Stomach (tissue), 8 donors: ENCODE measurements at regions not wholly inside any gene's neighbourhood (a gene's known extent, or its start where the extent isn't known, plus 50 kb on each side); places are given as distances from the start of the nearest gene placed in this dataset.

Experiments
- DNase-seq, 2 donors: peaks; one replicate each; pipeline versions ENCODE4 v3.0.0 to v3.0.0-alpha.2; 2013 to 2019
- H3K27ac ChIP-seq, 5 donors: fragments of 200-600 bp in 4 of 5; sonication (generic) in 4 of 5; one replicate each; pipeline ENCODE4 v1.5.1; 2013 to 2019; ENCODE audit warnings: mild to moderate bottlenecking in 1 of 5, moderate library complexity in 1 of 5
- H3K27me3 ChIP-seq, 3 donors: fragments of 200-600 bp; sonication (generic); one replicate each; pipeline ENCODE4 v1.5.1; 2017 to 2019; ENCODE audit warnings: mixed run types in 1 of 3
- H3K36me3 ChIP-seq, 4 donors: fragments of 200-600 bp; sonication (generic); 1 replicate in 3 of 4; 2 replicates in 1 of 4; pipeline ENCODE4 v1.5.1; 2016 to 2019
- H3K4me1 ChIP-seq, 4 donors: fragments of 200-600 bp; sonication (generic); one replicate each; pipeline ENCODE4 v1.5.1; 2016 to 2019
- H3K4me3 ChIP-seq, 4 donors: fragments of 200-600 bp; sonication (generic) in 3 of 4; one replicate each; pipeline ENCODE4 v1.5.1; 2016 to 2019; ENCODE audit warnings: mild to moderate bottlenecking in 1 of 4
- H3K9me3 ChIP-seq, 4 donors: fragments of 200-600 bp; sonication (generic); one replicate each; pipeline ENCODE4 v1.5.1; 2016 to 2019
- EP300 ChIP-seq: sonication (generic); formaldehyde crosslinking; IDR thresholded peaks from one replicate; pipeline ENCODE4 v1.6.1; 2017; ENCODE audit warnings: antibody characterized with exemption
- POLR2A ChIP-seq, 4 donors: fragments of 450-650 bp; IDR thresholded peaks; one replicate each; pipeline ENCODE4 v1.6.1; 2016; ENCODE audit warnings: antibody characterized with exemption in 4 of 4, control low read depth in 2 of 4, mild to moderate bottlenecking in 1 of 4, moderate library complexity in 1 of 4
- POLR2AphosphoS5 ChIP-seq, 3 donors: sonication (generic); formaldehyde crosslinking; IDR thresholded peaks; one replicate each; pipeline ENCODE4 v1.6.1; 2016; ENCODE audit warnings: antibody characterized with exemption in 3 of 3
- WGBS, 5 donors: extraction: QIAGEN DNeasy Blood & Tissue Kit in 3 of 5; methylation state at CpG; one replicate each; pipeline versions ENCODE4 v1.1.5 to v1.1.7; 2013 to 2018; 5-methylcytosine and 5-hydroxymethylcytosine counted together
- intact Hi-C: fragments of 100-400 bp; cut with DNase I; formaldehyde crosslinking; loops from one replicate; pipeline ENCODE4 v1.15.1; 2023; ENCODE audit warnings: low total_unique reads
- TF ChIP-seq, protein P1 (sequence below), 7 experiments: fragments of 450-650 bp in 4 of 7; fragments of 200-600 bp in 3 of 7; sonication (generic) in 3 of 7; IDR thresholded peaks; one replicate each; pipeline ENCODE4 v1.5.1; 2016 to 2019; ENCODE audit warnings: antibody characterized with exemption in 7 of 7, control low read depth in 2 of 7, mild to moderate bottlenecking in 1 of 7
- donor health status: healthy with polysubstance abuse.
- donor health status: Bipolar disorder and iron deficiency.
- donor health status: healthy.

DNA sequence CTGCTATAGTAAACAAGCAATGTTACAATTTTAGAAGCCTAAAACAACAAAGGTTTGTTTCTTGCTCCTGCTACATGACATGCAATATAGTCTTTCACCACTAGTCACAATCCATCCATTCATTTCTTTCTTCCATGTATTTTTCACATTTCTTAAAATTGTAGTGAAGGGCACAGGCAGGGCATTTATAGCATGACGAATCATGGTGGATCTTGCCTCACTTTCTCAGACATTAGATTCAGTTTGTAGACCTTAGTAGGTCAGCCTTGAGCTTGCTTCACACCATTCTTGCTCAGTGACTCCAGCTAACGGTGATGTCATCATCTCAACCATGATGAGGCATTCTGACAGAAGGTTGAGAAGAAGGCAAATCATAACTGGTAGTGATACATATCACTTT lies 546.8 kb downstream of the TBL1XR1 start:
- WGBS, 5 donors, result 45 to 64% (median 47%) methylated on average over 2 of the region's 2 CpGs

DNA sequence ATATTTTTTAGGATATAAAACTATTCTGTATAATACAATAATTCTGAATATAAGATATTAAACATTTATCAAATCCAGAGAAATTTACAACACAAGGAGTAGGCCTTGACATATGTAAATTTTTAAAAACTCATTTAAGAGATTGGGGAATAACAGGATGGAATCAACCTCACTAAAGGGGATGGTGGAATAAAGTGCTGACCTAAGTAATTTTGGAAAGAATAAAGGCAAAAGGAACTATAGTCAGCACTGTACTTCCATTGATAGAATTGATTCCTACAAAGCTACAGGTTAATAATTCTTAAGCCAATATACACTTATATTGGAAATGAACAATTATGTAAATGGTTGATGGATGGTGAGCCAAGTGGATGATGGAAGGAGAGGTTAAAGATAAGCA lies 549.3 kb downstream of the TBL1XR1 start:
- H3K4me3 ChIP-seq, result no peak overlapping the region
- no peak overlapping the region for H3K27ac ChIP-seq
- TF ChIP-seq POLR2A (IDR thresholded peaks at IDR 0.05) (no peak), POLR2AphosphoS5 (IDR thresholded peaks at IDR 0.05) (no peak)
- TF ChIP-seq, protein P1, sequence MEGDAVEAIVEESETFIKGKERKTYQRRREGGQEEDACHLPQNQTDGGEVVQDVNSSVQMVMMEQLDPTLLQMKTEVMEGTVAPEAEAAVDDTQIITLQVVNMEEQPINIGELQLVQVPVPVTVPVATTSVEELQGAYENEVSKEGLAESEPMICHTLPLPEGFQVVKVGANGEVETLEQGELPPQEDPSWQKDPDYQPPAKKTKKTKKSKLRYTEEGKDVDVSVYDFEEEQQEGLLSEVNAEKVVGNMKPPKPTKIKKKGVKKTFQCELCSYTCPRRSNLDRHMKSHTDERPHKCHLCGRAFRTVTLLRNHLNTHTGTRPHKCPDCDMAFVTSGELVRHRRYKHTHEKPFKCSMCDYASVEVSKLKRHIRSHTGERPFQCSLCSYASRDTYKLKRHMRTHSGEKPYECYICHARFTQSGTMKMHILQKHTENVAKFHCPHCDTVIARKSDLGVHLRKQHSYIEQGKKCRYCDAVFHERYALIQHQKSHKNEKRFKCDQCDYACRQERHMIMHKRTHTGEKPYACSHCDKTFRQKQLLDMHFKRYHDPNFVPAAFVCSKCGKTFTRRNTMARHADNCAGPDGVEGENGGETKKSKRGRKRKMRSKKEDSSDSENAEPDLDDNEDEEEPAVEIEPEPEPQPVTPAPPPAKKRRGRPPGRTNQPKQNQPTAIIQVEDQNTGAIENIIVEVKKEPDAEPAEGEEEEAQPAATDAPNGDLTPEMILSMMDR (IDR thresholded peaks at IDR 0.05), result no peak
- no peaks in the 10 kb centered on the region for H3K4me1 ChIP-seq
- H3K36me3 ChIP-seq, result no peaks in the 10 kb centered on the region
- DNase-seq, result no peak
- no peaks in the 10 kb centered on the region for H3K27me3 ChIP-seq
- intact Hi-C loops, result no loop called here
- H3K9me3 ChIP-seq, result no peaks in the 10 kb centered on the region

More for the DNA sequence above, 546.8 kb downstream of the TBL1XR1 start:
- Histone ChIP-seq H3K36me3 (no peaks in the 10 kb centered on the region), H3K4me3 (no peak overlapping the region), H3K27ac (no peak overlapping the region), H3K27me3 (no peaks in the 10 kb centered on the region), H3K9me3 (no peaks in the 10 kb centered on the region), H3K4me1 (no peaks in the 10 kb centered on the region)
- TF ChIP-seq POLR2AphosphoS5 (IDR thresholded peaks at IDR 0.05) (no peak), EP300 (no peak), POLR2A (IDR thresholded peaks at IDR 0.05) (no peak)
- TF ChIP-seq, protein P1 (IDR thresholded peaks at IDR 0.05), result no peak
- DNase-seq, result no peak
- intact Hi-C loops, result no loop called here

DNA sequence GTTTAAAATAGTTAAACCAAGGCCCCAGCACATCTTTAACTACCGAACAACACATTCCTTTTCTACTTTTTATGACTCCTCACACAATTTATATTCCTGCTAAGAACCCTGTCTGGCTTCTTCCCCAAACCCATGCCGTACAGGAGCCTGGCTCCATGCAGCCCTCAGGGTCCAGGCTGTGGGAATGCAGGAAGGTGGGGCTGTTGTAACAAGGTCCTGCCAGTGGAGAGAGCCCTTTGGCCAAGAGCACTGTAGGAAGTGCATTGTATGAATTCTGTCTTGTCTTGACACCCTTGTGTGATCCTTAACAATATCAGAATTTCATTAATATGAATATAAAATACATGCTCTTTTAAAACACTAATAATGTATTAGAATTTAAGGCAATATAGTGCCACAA lies 563.8 kb downstream of the TBL1XR1 start:
- no peak overlapping the region for H3K27ac ChIP-seq
- no peaks in the 10 kb centered on the region for H3K27me3 ChIP-seq
- H3K4me1 ChIP-seq, result no peaks in the 10 kb centered on the region
- H3K4me3 ChIP-seq, result no peak overlapping the region
- DNase-seq, result no peak
- no peaks in the 10 kb centered on the region for H3K36me3 ChIP-seq
- TF ChIP-seq, protein P1 (IDR thresholded peaks at IDR 0.05), result no peak
- TF ChIP-seq EP300, result no peak
- TF ChIP-seq POLR2AphosphoS5 (IDR thresholded peaks at IDR 0.05), result no peak
- TF ChIP-seq POLR2A (IDR thresholded peaks at IDR 0.05), result no peak
- intact Hi-C loops, result no loop called here
- H3K9me3 ChIP-seq, result no peaks in the 10 kb centered on the region
- 41 to 58% (median 48%) methylated on average over 2 of the region's 2 CpGs for WGBS, 5 donors

DNA sequence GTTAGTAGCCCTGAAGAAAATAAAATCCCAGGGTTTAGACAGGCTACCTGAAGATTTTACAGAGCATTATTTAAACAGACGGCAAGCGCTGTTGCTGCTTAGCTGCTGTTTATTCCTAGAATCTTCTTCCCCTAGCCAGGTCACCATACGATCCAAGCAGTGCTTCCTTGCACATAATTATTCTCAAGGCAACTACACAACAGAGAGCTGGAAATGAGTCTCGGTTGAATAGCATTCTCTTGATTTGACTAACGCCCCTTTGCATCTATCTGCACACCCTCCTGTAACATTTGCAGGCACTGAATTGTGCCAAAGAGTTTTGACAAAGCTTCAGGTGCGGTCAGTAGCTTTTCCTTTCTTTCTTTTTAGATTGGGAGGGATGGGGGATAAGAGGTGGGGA lies 564.4 kb downstream of the TBL1XR1 start:
- intact Hi-C loops, result no loop called here
- DNase-seq, result no peak
- Histone ChIP-seq H3K9me3 (no peaks in the 10 kb centered on the region), H3K27ac (no peak overlapping the region), H3K4me3 (no peak overlapping the region), H3K36me3 (no peaks in the 10 kb centered on the region), H3K27me3 (no peaks in the 10 kb centered on the region), H3K4me1 (no peaks in the 10 kb centered on the region)
- 74 to 78% (median 76%) methylated on average over 6 of the region's 6 CpGs for WGBS, 5 donors
- no peak for TF ChIP-seq POLR2A (IDR thresholded peaks at IDR 0.05)
- TF ChIP-seq, protein P1 (IDR thresholded peaks at IDR 0.05), result no peak
- no peak for TF ChIP-seq POLR2AphosphoS5 (IDR thresholded peaks at IDR 0.05)
- TF ChIP-seq EP300, result no peak
